ENCODE measurements at regions not wholly inside any gene's neighbourhood (a gene's known extent, or its start where the extent isn't known, plus 50 kb on each side); places are given as distances from the start of the nearest gene placed in this dataset.

- intact Hi-C loops (cut with DNase I), result no loop called here
- TF ChIP-seq POLR2AphosphoS5 (IDR thresholded peaks at IDR 0.05; ENCODE audit: insufficient read depth in 1 of 2, low read depth in 1 of 2) (no peak), POLR2A (IDR thresholded peaks at IDR 0.05) (no peak)
- no peaks in the 10 kb centered on the region for H3K9me3 ChIP-seq
- DNase-seq (ENCODE audit: extremely low spot score in 2 of 2), result no peak
- no peak overlapping the region for H3K27ac ChIP-seq
- no peak overlapping the region for H3K4me3 ChIP-seq
- no peaks in the 10 kb centered on the region for H3K36me3 ChIP-seq
- H3K4me1 ChIP-seq, result no peaks in the 10 kb centered on the region
- no peaks in the 10 kb centered on the region for H3K27me3 ChIP-seq
Measured at GRCh38 chr2:19494241-19494640, 135.8 kb upstream of the OSR1 start.

- DNase-seq (ENCODE audit: extremely low spot score in 2 of 2), result no peak
- Histone ChIP-seq H3K27me3 (no peaks in the 10 kb centered on the region), H3K27ac (no peak overlapping the region), H3K4me3 (no peak overlapping the region), H3K36me3 (no peaks in the 10 kb centered on the region), H3K9me3 (no peaks in the 10 kb centered on the region), H3K4me1 (no peaks in the 10 kb centered on the region)
- TF ChIP-seq POLR2AphosphoS5 (IDR thresholded peaks at IDR 0.05; ENCODE audit: insufficient read depth in 1 of 2, low read depth in 1 of 2) (no peak), CTCF (IDR thresholded peaks at IDR 0.05) (no peak), POLR2A (IDR thresholded peaks at IDR 0.05) (no peak)
- intact Hi-C loops (cut with DNase I), result no loop called here
Measured at GRCh38 chr2:19491796-19492195, 133.4 kb upstream of the OSR1 start.

- Histone ChIP-seq H3K9me3 (no peaks in the 10 kb centered on the region), H3K27me3 (no peaks in the 10 kb centered on the region), H3K4me3 (no peak overlapping the region), H3K27ac (no peak overlapping the region), H3K4me1 (no peaks in the 10 kb centered on the region), H3K36me3 (no peaks in the 10 kb centered on the region)
- TF ChIP-seq CTCF (IDR thresholded peaks at IDR 0.05), result no peak
- no peak for TF ChIP-seq POLR2AphosphoS5 (IDR thresholded peaks at IDR 0.05; ENCODE audit: insufficient read depth in 1 of 2, low read depth in 1 of 2)
- no peak for TF ChIP-seq POLR2A (IDR thresholded peaks at IDR 0.05)
- intact Hi-C loops (cut with DNase I), result no loop called here
- no peak for DNase-seq (ENCODE audit: extremely low spot score in 2 of 2)
Measured at GRCh38 chr2:19490846-19491435, 132.5 kb upstream of the OSR1 start.

GRCh38 chr2:19488009-19488691, 129.7 kb upstream of the OSR1 start:
- no peaks in the 10 kb centered on the region for H3K9me3 ChIP-seq
- no peaks in the 10 kb centered on the region for H3K27me3 ChIP-seq
- no peak for DNase-seq (ENCODE audit: extremely low spot score in 2 of 2)
- H3K36me3 ChIP-seq, result no peaks in the 10 kb centered on the region
- intact Hi-C loops (cut with DNase I), result no loop called here
- TF ChIP-seq POLR2A (IDR thresholded peaks at IDR 0.05) (no peak), POLR2AphosphoS5 (IDR thresholded peaks at IDR 0.05; ENCODE audit: insufficient read depth in 1 of 2, low read depth in 1 of 2) (no peak), CTCF (IDR thresholded peaks at IDR 0.05) (no peak)
- H3K27ac ChIP-seq, result no peak overlapping the region
- no peak overlapping the region for H3K4me3 ChIP-seq
- no peaks in the 10 kb centered on the region for H3K4me1 ChIP-seq

GRCh38 chr2:19484736-19485135, 126.3 kb upstream of the OSR1 start:
- Histone ChIP-seq H3K36me3 (no peaks in the 10 kb centered on the region), H3K27ac (no peak overlapping the region), H3K27me3 (no peaks in the 10 kb centered on the region), H3K9me3 (no peaks in the 10 kb centered on the region), H3K4me1 (no peaks in the 10 kb centered on the region), H3K4me3 (no peak overlapping the region)
- DNase-seq (ENCODE audit: extremely low spot score in 2 of 2), result no peak
- intact Hi-C loops (cut with DNase I), result no loop called here
- no peak for TF ChIP-seq POLR2AphosphoS5 (IDR thresholded peaks at IDR 0.05; ENCODE audit: insufficient read depth in 1 of 2, low read depth in 1 of 2)
- no peak for TF ChIP-seq POLR2A (IDR thresholded peaks at IDR 0.05)
- no peak for TF ChIP-seq CTCF (IDR thresholded peaks at IDR 0.05)

All from vagina (tissue), 2 donors.